K562 (cell line): ENCODE measurements at regions not wholly inside any gene's neighbourhood (a gene's known extent, or its start where the extent isn't known, plus 50 kb on each side); places are given as distances from the start of the nearest gene placed in this dataset.

Experiments
- ATAC-seq: fragments of 200-7000 bp; cut with Tn5 transposase; 3 replicates; pipeline ENCODE4 v1.9.1; 2020; ENCODE audit warnings: moderate library complexity
- BruUV-seq: library from RNA; stranded (reverse); fragments of 400-500 nt; replicated peaks from 2 replicates; lab custom pipeline; 2021; lab: Mats Ljungman, UMichigan
- CTCF ChIA-PET: fragments of 300-600 bp; formaldehyde crosslinking; extraction: SDS; loops from one replicate; lab custom pipeline; 2021; ENCODE audit warnings: low intra/inter-chr PET ratio; lab: Yijun Ruan, JAX
- POLR2A ChIA-PET: fragments of 300-600, 350-650 bp; sonication (Branson Sonifier 250); formaldehyde crosslinking; extraction: SDS; loops from one replicate; lab custom pipeline; 2021; ENCODE audit warnings: antibody characterized with exemption, inconsistent platforms; lab: Yijun Ruan, JAX
- DNase-seq, 4 experiments: peaks; one replicate each; pipeline versions ENCODE4 v3.0.0 to v3.0.0-alpha.2; 2011 to 2018; ENCODE audit warnings: low spot score in 3 of 4, mixed read lengths in 3 of 4; ENCODE audit errors: extremely low read depth in 1 of 4
- FAIRE-seq: peaks from 2 replicates; lab custom pipeline; 2011; peaks lifted over from hg19 to GRCh38; lab: Jason Lieb, UNC
- H2AFZ ChIP-seq: 2 replicates; pipeline ENCODE4 v1.6.0; 2011; ENCODE audit warnings: low read depth, low read length, control low read depth, inconsistent platforms
- H3K27ac ChIP-seq: fragments of 200-600 bp; 3 replicates; pipeline ENCODE4 v1.8.0; 2011; ENCODE audit warnings: low read depth, mild to moderate bottlenecking, control low read depth, inconsistent platforms, low read length, moderate library complexity, mixed read lengths; ENCODE audit errors: extremely low read depth
- H3K27me3 ChIP-seq, 2 experiments: fragments of 300-600 bp in 1 of 2; 2 replicates in 1 of 2; 3 replicates in 1 of 2; pipeline versions ENCODE4 v1.6.0 to v1.8.0; 2011; ENCODE audit warnings: inconsistent platforms in 2 of 2, low read length in 2 of 2, mild to moderate bottlenecking in 1 of 2, mixed read lengths in 1 of 2, moderate library complexity in 1 of 2; ENCODE audit not compliant: control insufficient read depth in 2 of 2, insufficient read depth in 2 of 2
- H3K36me3 ChIP-seq: fragments of 300-600 bp; 3 replicates; pipeline ENCODE4 v1.8.0; 2011; ENCODE audit warnings: mild to moderate bottlenecking, low read length, inconsistent platforms; ENCODE audit not compliant: control insufficient read depth, insufficient read depth
- H3K4me1 ChIP-seq, 2 experiments: fragments of 200-600 bp in 1 of 2; replicated peaks in 1 of 2; 2 replicates in 1 of 2; 3 replicates in 1 of 2; pipeline versions ENCODE4 v1.5.1 to v1.8.0; 2011; ENCODE audit warnings: inconsistent platforms in 2 of 2, low read length in 2 of 2, mild to moderate bottlenecking in 1 of 2, mixed read lengths in 1 of 2, moderate library complexity in 1 of 2; ENCODE audit not compliant: control insufficient read depth in 2 of 2, insufficient read depth in 2 of 2
- H3K4me2 ChIP-seq: 2 replicates; pipeline ENCODE4 v1.6.1; 2011; ENCODE audit warnings: low read length, control low read depth, inconsistent platforms, mixed read lengths; ENCODE audit not compliant: insufficient read depth
- H3K4me3 ChIP-seq: fragments of 200-600 bp; sonication (generic), shearing (Covaris generic); 2 replicates; pipeline ENCODE4 v1.5.1; 2016; ENCODE audit warnings: control low read depth, inconsistent platforms
- H3K79me2 ChIP-seq: fragments of 200-600 bp; 3 replicates; pipeline ENCODE4 v1.8.0; 2011; ENCODE audit warnings: low read length, inconsistent platforms; ENCODE audit not compliant: control insufficient read depth, insufficient read depth
- H3K9ac ChIP-seq, 2 experiments: 2 replicates each; pipeline versions ENCODE4 v1.6.0 to v1.6.1; 2011; ENCODE audit warnings: low read depth in 2 of 2, low read length in 2 of 2, control low read depth in 1 of 2, inconsistent platforms in 1 of 2, mild to moderate bottlenecking in 1 of 2, mixed read lengths in 1 of 2; ENCODE audit not compliant: insufficient read depth in 1 of 2
- H3K9me1 ChIP-seq: one replicate; pipeline ENCODE4 v1.6.0; 2011; ENCODE audit warnings: inconsistent platforms, mild to moderate bottlenecking, low read length, moderate library complexity; ENCODE audit not compliant: control insufficient read depth, insufficient read depth
- H3K9me3 ChIP-seq: replicated peaks from 2 replicates; pipeline ENCODE4 v1.5.1; 2011; ENCODE audit warnings: low read depth, low read length, inconsistent platforms; ENCODE audit not compliant: control insufficient read depth, insufficient read depth
- H4K20me1 ChIP-seq: replicated peaks from 2 replicates; pipeline ENCODE4 v1.6.1; 2011; ENCODE audit warnings: low read length, inconsistent platforms, mixed read lengths; ENCODE audit not compliant: control insufficient read depth, insufficient read depth
- BACH1 ChIP-seq: fragments of 200-800 bp; sonication (Bioruptor generic); IDR thresholded peaks from 2 replicates; pipeline ENCODE4 v1.6.1; 2016; ENCODE audit warnings: missing genetic modification characterization, missing compliant biosample characterization
- CBFA2T3 ChIP-seq: fragments of 450-650 bp; IDR thresholded peaks from 2 replicates; pipeline ENCODE4 v1.6.1; 2017
- KHSRP ChIP-seq: fragments of 450-650 bp; IDR thresholded peaks from 2 replicates; pipeline ENCODE4 v1.6.1; 2017
- MTA3 ChIP-seq: fragments of 450-650 bp; formaldehyde crosslinking; IDR thresholded peaks from 2 replicates; pipeline ENCODE4 v1.6.1; 2017; ENCODE audit warnings: mild to moderate bottlenecking, borderline replicate concordance
- NEUROD1 ChIP-seq: fragments of 150-350 bp; IDR thresholded peaks from 2 replicates; pipeline ENCODE4 v1.6.1; 2014; ENCODE audit warnings: borderline replicate concordance, low read length, low read depth; ENCODE audit not compliant: partially characterized antibody
- PHF20 ChIP-seq: fragments of 450-650 bp; IDR thresholded peaks from 2 replicates; pipeline ENCODE4 v1.6.1; 2018; ENCODE audit not compliant: partially characterized antibody
- SAP30 ChIP-seq: fragments of 200-600 bp; sonication (generic); IDR thresholded peaks from 2 replicates; pipeline ENCODE4 v1.6.1; 2012; ENCODE audit warnings: borderline replicate concordance, low read depth, mild to moderate bottlenecking, moderate library complexity, low read length, control low read depth, inconsistent platforms; ENCODE audit not compliant: insufficient read depth, poor library complexity, severe bottlenecking
- SREBF1 ChIP-seq: fragments of 150-350 bp; IDR thresholded peaks from 2 replicates; pipeline ENCODE4 v1.6.1; 2014; ENCODE audit warnings: antibody characterized with exemption, low read depth, low read length, borderline replicate concordance
- YY1 ChIP-seq, 3 experiments: IDR thresholded peaks; 2 replicates each; pipeline ENCODE4 v1.6.1; 2011; ENCODE audit warnings: low read length in 2 of 3, mild to moderate bottlenecking in 2 of 3, moderate library complexity in 2 of 3, borderline replicate concordance in 1 of 3, control low read depth in 1 of 3, low read depth in 1 of 3; ENCODE audit not compliant: insufficient read depth in 3 of 3, insufficient replicate concordance in 2 of 3, control insufficient read depth in 1 of 3, insufficient read length in 1 of 3; ENCODE audit errors: extremely low read depth in 1 of 3
- ZFPM2 ChIP-seq: fragments of 250-450 bp; sonication (Bioruptor Pico); IDR thresholded peaks from 2 replicates; pipeline ENCODE4 v1.5.1; 2022; ENCODE audit warnings: mild to moderate bottlenecking
- ZNF384 ChIP-seq: IDR thresholded peaks from 2 replicates; pipeline ENCODE4 v1.6.1; 2012; ENCODE audit warnings: low read depth, low read length, improper control_type of control experiment
- WGBS: fragments of 100-300 bp; shearing (Covaris generic); methylation state at CpG from one replicate; pipeline ENCODE4 v1.1.6; 2016; ENCODE audit warnings: low coverage, mixed read lengths; ENCODE audit not compliant: insufficient coverage; ENCODE audit errors: missing lambda C conversion rate; 5-methylcytosine and 5-hydroxymethylcytosine counted together
- in situ Hi-C: fragments of 300-500 bp; cut with MboI; formaldehyde crosslinking; loops from 4 replicates; pipeline ENCODE4 v1.15.0; 2018; ENCODE audit warnings: inconsistent platforms, mixed read lengths
- intact Hi-C: fragments of 100-400 bp; cut with micrococcal nuclease; formaldehyde crosslinking; loops from 2 replicates; pipeline ENCODE4 v1.14.2; 2022
- TF ChIP-seq, protein P1 (sequence below): fragments of 250-450 bp; sonication (Bioruptor Pico); IDR thresholded peaks from 2 replicates; pipeline ENCODE4 v1.8.0; 2021; ENCODE audit warnings: borderline replicate concordance, mild to moderate bottlenecking, moderate library complexity; ENCODE audit not compliant: poor library complexity, severe bottlenecking
- TF ChIP-seq, protein P2 (sequence below): fragments of 250-450 bp; sonication (Bioruptor Pico); IDR thresholded peaks from 2 replicates; pipeline ENCODE4 v1.5.0; 2020; ENCODE audit warnings: mild to moderate bottlenecking

DNA sequence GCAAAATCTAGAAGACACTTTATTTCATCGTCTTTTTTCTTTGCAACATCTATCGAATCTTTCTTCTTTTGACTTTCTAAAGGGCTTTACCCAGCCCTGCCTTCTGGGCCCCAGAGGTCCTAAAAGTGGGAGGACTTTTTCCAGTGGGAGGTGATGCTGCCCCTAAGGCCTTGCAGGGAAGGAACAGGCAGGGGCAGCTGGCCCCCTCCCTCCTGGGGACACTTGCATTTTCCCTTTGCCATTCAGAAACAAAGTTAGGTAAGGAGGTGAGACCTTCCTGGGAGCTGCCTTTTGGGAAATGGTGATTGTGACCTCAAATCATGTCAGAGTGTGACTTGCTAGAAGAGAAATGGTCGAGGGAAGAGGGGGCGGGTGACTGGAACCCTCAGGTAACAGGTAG is 132.7 kb downstream of the GLI2 start:
- Histone ChIP-seq H3K27ac (no peak overlapping the region), H3K36me3 (no peaks in the 10 kb centered on the region), H4K20me1 (no peaks in the 10 kb centered on the region), H3K9me1 (peaks cover 4% of the 10 kb centered on the region), H2AFZ (no peak overlapping the region), H3K4me2 (no peak overlapping the region), H3K4me3 (no peak overlapping the region), H3K27me3 (peaks cover 36 to 65% of the 10 kb centered on the region in 2 experiments), H3K79me2 (no peaks in the 10 kb centered on the region), H3K9ac (no peak overlapping the region), H3K9me3 (no peaks in the 10 kb centered on the region), H3K4me1 (peaks cover 8 to 21% of the 10 kb centered on the region in 2 experiments; a peak in 4 of 5 replicates)
- ATAC-seq, result no peak
- 0% methylated on average over 4 of the region's 4 CpGs for WGBS
- in situ Hi-C loops (no loop called here), intact Hi-C loops (no loop called here)
- no peak for DNase-seq
- POLR2A ChIA-PET, result interaction anchor here (1.2 kb wide), 1 partner anchor 11 kb away, joined by 3 read pairs; no protein-coding TSS in a partner anchor
- CTCF ChIA-PET, result no interaction called here
- TF ChIP-seq CBFA2T3 (no peak), YY1 (IDR thresholded peaks at IDR 0.05; ENCODE audit: borderline replicate concordance in 1 of 3, control insufficient read depth in 1 of 3, extremely low read depth in 1 of 3, insufficient read depth in 3 of 3, insufficient read length in 1 of 3, insufficient replicate concordance in 2 of 3, low read depth in 1 of 3, low read length in 2 of 3) (no peak), ZNF384 (no peak), ZFPM2 (CRISPR knock-in tag) (no peak), NEUROD1 (no peak), MTA3 (no peak), SAP30 (no peak), SREBF1 (no peak), BACH1 (tag) (no peak), PHF20 (no peak), KHSRP (no peak)
- TF ChIP-seq, protein P1, sequence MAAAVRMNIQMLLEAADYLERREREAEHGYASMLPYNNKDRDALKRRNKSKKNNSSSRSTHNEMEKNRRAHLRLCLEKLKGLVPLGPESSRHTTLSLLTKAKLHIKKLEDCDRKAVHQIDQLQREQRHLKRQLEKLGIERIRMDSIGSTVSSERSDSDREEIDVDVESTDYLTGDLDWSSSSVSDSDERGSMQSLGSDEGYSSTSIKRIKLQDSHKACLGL (CRISPR knock-in tag), result no peak
- TF ChIP-seq, protein P2, sequence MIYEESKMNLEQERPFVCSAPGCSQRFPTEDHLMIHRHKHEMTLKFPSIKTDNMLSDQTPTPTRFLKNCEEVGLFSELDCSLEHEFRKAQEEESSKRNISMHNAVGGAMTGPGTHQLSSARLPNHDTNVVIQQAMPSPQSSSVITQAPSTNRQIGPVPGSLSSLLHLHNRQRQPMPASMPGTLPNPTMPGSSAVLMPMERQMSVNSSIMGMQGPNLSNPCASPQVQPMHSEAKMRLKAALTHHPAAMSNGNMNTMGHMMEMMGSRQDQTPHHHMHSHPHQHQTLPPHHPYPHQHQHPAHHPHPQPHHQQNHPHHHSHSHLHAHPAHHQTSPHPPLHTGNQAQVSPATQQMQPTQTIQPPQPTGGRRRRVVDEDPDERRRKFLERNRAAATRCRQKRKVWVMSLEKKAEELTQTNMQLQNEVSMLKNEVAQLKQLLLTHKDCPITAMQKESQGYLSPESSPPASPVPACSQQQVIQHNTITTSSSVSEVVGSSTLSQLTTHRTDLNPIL (CRISPR knock-in tag), result no peak
- FAIRE-seq, result no peak
- BruUV-seq, result no TSS peak
